HFF-Myc (cell line): ENCODE measurements at regions not wholly inside any gene's neighbourhood (a gene's known extent, or its start where the extent isn't known, plus 50 kb on each side); places are given as distances from the start of the nearest gene placed in this dataset.

Experiments used
- DNase-seq: peaks from one replicate; pipeline ENCODE4 v3.0.0-alpha.2; 2011; ENCODE audit warnings: low read depth; ENCODE audit errors: extremely low read depth
- H3K4me3 ChIP-seq: replicated peaks from 2 replicates; pipeline ENCODE4 v1.5.1; 2011; ENCODE audit warnings: low read depth, mild to moderate bottlenecking, control low read depth, low read length
- TF ChIP-seq, protein P1 (sequence below): IDR thresholded peaks from 2 replicates; pipeline ENCODE4 v1.5.1; 2012; ENCODE audit warnings: mild to moderate bottlenecking, low read depth, low read length, control low read depth; ENCODE audit errors: missing control alignments

DNA sequence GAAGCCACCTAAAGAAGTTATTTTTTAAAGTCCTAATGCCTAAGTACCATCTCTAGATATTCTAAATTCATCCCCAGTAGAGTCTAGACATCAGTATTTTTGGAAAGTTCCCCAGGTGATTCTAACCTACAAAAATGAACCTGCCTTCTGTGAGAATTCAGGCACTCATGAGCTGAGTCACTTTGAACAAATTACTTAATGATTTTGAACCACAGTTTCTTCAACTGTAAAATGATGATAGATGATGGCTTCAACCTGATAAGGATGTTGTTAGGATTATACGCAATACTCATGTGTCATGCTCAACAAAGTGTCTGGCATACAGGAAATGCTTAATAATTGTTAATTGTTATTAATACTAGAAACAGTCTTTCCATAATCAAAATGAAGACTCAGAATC lies 82.8 kb upstream of the OR5AK2 start:
- no peak overlapping the region for H3K4me3 ChIP-seq
- no peak for DNase-seq
- TF ChIP-seq, protein P1, sequence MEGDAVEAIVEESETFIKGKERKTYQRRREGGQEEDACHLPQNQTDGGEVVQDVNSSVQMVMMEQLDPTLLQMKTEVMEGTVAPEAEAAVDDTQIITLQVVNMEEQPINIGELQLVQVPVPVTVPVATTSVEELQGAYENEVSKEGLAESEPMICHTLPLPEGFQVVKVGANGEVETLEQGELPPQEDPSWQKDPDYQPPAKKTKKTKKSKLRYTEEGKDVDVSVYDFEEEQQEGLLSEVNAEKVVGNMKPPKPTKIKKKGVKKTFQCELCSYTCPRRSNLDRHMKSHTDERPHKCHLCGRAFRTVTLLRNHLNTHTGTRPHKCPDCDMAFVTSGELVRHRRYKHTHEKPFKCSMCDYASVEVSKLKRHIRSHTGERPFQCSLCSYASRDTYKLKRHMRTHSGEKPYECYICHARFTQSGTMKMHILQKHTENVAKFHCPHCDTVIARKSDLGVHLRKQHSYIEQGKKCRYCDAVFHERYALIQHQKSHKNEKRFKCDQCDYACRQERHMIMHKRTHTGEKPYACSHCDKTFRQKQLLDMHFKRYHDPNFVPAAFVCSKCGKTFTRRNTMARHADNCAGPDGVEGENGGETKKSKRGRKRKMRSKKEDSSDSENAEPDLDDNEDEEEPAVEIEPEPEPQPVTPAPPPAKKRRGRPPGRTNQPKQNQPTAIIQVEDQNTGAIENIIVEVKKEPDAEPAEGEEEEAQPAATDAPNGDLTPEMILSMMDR: no peak

DNA sequence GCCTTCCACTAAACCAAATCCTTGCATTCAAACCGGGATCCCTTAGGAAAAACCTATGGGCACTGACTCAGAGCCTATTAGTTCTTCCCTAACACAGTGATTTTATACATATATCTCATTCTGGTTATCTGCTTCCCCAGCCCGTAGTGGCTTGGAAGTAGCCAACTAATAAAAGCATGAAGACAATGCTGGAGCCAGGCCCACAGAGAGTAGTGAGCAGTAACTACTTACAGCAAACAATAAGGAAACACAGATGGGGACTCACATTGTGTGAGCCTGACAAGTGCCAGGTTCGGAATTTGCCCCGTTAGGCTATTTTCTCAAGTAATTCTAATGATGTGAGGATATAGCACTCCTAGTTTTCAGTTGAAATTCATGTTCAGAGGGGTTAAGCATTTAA lies 83.3 kb upstream of the OR5AK2 start:
- H3K4me3 ChIP-seq: no peak overlapping the region
- DNase-seq: no peak
- TF ChIP-seq, protein P1: no peak

DNA sequence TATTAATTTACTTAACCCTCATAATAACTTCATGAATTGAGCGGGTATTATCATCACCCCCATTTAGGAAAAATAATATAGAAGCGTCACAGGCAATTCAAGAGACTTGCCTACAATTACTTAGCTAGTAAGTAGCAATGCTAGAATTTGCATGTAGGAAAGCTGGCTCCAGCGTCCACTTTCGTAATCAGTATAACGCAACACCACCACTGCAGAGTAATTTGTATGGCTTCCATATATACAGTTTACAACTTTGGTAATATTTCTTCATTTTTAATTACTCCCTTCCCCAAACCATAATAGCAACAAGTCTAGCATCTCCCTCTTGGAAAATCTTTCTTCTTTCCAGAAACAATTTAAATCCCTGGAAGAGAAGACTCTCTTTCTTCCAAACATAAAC lies 89.9 kb upstream of the OR5AK2 start:
- no peak overlapping the region for H3K4me3 ChIP-seq
- DNase-seq: no peak
- TF ChIP-seq, protein P1: no peak

DNA sequence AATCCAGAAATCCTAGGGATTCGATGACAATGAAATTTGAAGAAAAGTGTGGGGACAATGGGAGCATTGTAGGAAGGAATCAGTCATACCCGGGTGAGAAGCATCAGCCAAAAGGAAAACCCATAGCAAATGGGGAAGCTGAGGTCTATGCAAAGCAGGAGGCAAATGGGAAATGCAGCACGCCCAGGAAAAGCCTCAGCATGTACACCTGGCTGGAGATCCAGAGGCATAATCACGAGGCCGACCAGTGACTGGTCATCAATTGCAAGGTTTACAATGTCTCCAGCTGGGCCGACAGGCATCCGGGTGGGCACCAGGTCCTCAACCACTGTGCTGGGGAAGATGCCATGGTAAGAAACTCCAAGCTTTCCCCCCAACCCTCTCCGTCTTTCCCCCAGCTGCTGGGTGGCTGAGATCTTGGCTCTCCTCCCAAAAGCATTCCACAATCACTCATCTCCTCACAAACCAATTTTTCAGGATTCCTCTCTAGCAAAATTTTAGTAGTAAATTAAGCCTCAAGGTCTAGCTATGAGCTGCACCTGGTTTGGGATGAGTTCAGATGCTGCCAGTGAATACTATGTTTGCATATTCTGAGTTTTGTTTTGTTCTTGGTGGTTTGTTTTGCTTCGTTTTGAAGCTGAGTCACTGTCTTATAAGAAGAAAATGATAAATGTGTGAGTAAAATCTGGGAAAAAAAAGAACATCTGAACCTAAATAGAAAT lies 98.0 kb upstream of the OR5AK2 start:
- TF ChIP-seq, protein P1: no peak
- DNase-seq: no peak
- no peak overlapping the region for H3K4me3 ChIP-seq

DNA sequence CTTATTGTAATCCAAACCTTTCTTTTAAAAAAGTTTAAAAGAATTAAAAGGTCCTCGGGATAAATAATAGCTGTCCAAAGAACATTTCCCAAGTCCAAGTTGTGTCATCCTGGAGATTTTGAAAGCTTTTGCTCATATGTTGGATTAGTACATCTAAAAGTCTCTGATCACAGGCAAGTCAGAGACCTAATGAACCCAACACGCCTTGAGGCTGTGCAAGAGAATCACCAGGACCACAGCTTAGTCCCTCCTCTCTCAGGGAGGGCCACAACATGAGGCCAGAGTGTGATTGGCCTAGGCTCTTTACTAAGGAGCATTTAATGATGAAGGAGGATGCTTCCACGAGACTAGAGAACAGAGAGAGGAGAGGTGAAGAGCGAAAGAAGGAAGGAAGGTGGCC lies 98.7 kb upstream of the OR5AK2 start:
- TF ChIP-seq, protein P1: no peak
- no peak overlapping the region for H3K4me3 ChIP-seq
- no peak for DNase-seq

DNA sequence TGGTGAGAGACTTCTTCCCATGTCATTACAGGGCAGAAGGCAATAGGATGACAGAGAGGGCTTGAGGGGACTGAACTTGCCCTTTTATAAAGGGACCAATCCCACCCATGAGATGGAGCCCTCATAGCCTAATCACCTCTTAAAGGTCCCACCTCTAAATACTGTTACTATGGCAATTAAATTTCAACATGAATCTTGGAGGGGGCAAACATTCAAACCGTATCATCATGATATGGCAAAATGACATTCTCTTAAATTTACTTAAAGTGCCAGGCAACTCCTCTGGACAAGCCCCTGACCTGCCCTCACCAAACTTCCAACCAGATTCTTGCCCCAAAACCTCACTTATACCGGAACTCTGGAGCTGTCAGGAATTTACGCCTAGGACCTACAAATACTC lies 100.8 kb upstream of the OR5AK2 start:
- DNase-seq: no peak
- H3K4me3 ChIP-seq: no peak overlapping the region
- TF ChIP-seq, protein P1: no peak

DNA sequence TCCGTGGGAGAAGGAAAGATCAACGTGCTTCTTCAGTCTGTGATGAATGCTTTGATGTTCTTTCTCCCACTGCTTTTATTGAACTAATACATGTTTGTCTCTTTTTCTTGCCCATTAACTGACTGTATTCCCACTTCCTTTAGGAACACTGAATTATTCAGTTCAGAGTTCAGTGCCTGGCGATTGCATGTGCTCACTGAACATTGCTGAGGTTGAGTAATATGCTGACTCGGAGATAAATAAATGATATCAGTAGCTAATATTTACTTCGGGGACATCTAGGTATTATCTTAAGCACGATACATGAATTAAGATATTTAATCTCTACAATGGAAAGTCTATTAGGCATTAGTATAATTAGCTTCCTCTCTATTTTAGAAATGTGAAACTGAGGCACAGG lies 102.3 kb upstream of the OR5AK2 start:
- no peak overlapping the region for H3K4me3 ChIP-seq
- TF ChIP-seq, protein P1: no peak

More for the DNA sequence above, 102.3 kb upstream of the OR5AK2 start:
- DNase-seq: no peak
